Thyroid gland (tissue), 4 donors: ENCODE measurements at regions not wholly inside any gene's neighbourhood (a gene's known extent, or its start where the extent isn't known, plus 50 kb on each side); places are given as distances from the start of the nearest gene placed in this dataset.

Experiments
- POLR2A ChIP-seq, 2 donors: fragments of 450-650 bp; IDR thresholded peaks; one replicate each; pipeline ENCODE4 v1.6.1; 2017; ENCODE audit warnings: antibody characterized with exemption in 2 of 2, mild to moderate bottlenecking in 2 of 2, moderate library complexity in 1 of 2
- TF ChIP-seq, protein P1 (sequence below), 6 experiments: fragments of 200-600 bp in 3 of 6; fragments of 450-650 bp in 3 of 6; sonication (generic) in 3 of 6; IDR thresholded peaks; one replicate each; pipeline ENCODE4 v1.5.1; 2016 to 2019; ENCODE audit warnings: antibody characterized with exemption in 6 of 6, mild to moderate bottlenecking in 2 of 6, inconsistent platforms in 1 of 6, moderate library complexity in 1 of 6

GRCh38 chr18:1954583-1955312, 616.6 kb downstream of the METTL4 start:
- TF ChIP-seq, protein P1, sequence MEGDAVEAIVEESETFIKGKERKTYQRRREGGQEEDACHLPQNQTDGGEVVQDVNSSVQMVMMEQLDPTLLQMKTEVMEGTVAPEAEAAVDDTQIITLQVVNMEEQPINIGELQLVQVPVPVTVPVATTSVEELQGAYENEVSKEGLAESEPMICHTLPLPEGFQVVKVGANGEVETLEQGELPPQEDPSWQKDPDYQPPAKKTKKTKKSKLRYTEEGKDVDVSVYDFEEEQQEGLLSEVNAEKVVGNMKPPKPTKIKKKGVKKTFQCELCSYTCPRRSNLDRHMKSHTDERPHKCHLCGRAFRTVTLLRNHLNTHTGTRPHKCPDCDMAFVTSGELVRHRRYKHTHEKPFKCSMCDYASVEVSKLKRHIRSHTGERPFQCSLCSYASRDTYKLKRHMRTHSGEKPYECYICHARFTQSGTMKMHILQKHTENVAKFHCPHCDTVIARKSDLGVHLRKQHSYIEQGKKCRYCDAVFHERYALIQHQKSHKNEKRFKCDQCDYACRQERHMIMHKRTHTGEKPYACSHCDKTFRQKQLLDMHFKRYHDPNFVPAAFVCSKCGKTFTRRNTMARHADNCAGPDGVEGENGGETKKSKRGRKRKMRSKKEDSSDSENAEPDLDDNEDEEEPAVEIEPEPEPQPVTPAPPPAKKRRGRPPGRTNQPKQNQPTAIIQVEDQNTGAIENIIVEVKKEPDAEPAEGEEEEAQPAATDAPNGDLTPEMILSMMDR (IDR thresholded peaks at IDR 0.05) = no peak
- TF ChIP-seq POLR2A (IDR thresholded peaks at IDR 0.05) = no peak
